ENCODE measurements at regions not wholly inside any gene's neighbourhood (a gene's known extent, or its start where the extent isn't known, plus 50 kb on each side); places are given as distances from the start of the nearest gene placed in this dataset.

- H3K27me3 Mint-ChIP-seq (ENCODE audit: unreplicated experiment), result no peaks in the 10 kb centered on the region
- DNase-seq, result no peak
- TF ChIP-seq CTCF (IDR thresholded peaks at IDR 0.05; ENCODE audit: partially characterized antibody, unreplicated experiment), result no peak
- no peaks in the 10 kb centered on the region for H3K9me3 Mint-ChIP-seq (ENCODE audit: unreplicated experiment)
- no peaks in the 10 kb centered on the region for H3K36me3 Mint-ChIP-seq (ENCODE audit: unreplicated experiment)
- no peak overlapping the region for H3K27ac Mint-ChIP-seq (ENCODE audit: unreplicated experiment)
- H3K4me3 Mint-ChIP-seq (ENCODE audit: unreplicated experiment), result no peak overlapping the region
- H3K4me1 Mint-ChIP-seq (ENCODE audit: low read depth, unreplicated experiment), result no peaks in the 10 kb centered on the region
Observed at GRCh38 chr2:136639651-136640050, 125.7 kb upstream of the THSD7B start.

- H3K36me3 Mint-ChIP-seq (ENCODE audit: unreplicated experiment), result no peaks in the 10 kb centered on the region
- no peak for DNase-seq
- H3K9me3 Mint-ChIP-seq (ENCODE audit: unreplicated experiment), result no peaks in the 10 kb centered on the region
- no peaks in the 10 kb centered on the region for H3K4me1 Mint-ChIP-seq (ENCODE audit: low read depth, unreplicated experiment)
- TF ChIP-seq CTCF (IDR thresholded peaks at IDR 0.05; ENCODE audit: partially characterized antibody, unreplicated experiment), result no peak
- H3K27ac Mint-ChIP-seq (ENCODE audit: unreplicated experiment), result no peak overlapping the region
- H3K4me3 Mint-ChIP-seq (ENCODE audit: unreplicated experiment), result no peak overlapping the region
- H3K27me3 Mint-ChIP-seq (ENCODE audit: unreplicated experiment), result no peaks in the 10 kb centered on the region
Observed at GRCh38 chr2:136638193-136638592, 127.2 kb upstream of the THSD7B start.

- Mint-ChIP-seq H3K9me3 (ENCODE audit: unreplicated experiment) (no peaks in the 10 kb centered on the region), H3K36me3 (ENCODE audit: unreplicated experiment) (no peaks in the 10 kb centered on the region), H3K27me3 (ENCODE audit: unreplicated experiment) (no peaks in the 10 kb centered on the region), H3K27ac (ENCODE audit: unreplicated experiment) (no peak overlapping the region), H3K4me3 (ENCODE audit: unreplicated experiment) (no peak overlapping the region), H3K4me1 (ENCODE audit: low read depth, unreplicated experiment) (no peaks in the 10 kb centered on the region)
- no peak for TF ChIP-seq CTCF (IDR thresholded peaks at IDR 0.05; ENCODE audit: partially characterized antibody, unreplicated experiment)
- no peak for DNase-seq
Observed at GRCh38 chr2:136637402-136637801, 127.9 kb upstream of the THSD7B start.

- Mint-ChIP-seq H3K27ac (ENCODE audit: unreplicated experiment) (no peak overlapping the region), H3K4me3 (ENCODE audit: unreplicated experiment) (no peak overlapping the region), H3K9me3 (ENCODE audit: unreplicated experiment) (peaks cover 1% of the 10 kb centered on the region), H3K27me3 (ENCODE audit: unreplicated experiment) (peaks cover 2% of the 10 kb centered on the region), H3K36me3 (ENCODE audit: unreplicated experiment) (no peaks in the 10 kb centered on the region), H3K4me1 (ENCODE audit: low read depth, unreplicated experiment) (no peaks in the 10 kb centered on the region)
- no peak for TF ChIP-seq CTCF (IDR thresholded peaks at IDR 0.05; ENCODE audit: partially characterized antibody, unreplicated experiment)
- no peak for DNase-seq
Observed at GRCh38 chr2:136628490-136628889, 136.9 kb upstream of the THSD7B start.

- no peaks in the 10 kb centered on the region for H3K36me3 Mint-ChIP-seq (ENCODE audit: unreplicated experiment)
- H3K27ac Mint-ChIP-seq (ENCODE audit: unreplicated experiment), result no peak overlapping the region
- no peak for TF ChIP-seq CTCF (IDR thresholded peaks at IDR 0.05; ENCODE audit: partially characterized antibody, unreplicated experiment)
- H3K27me3 Mint-ChIP-seq (ENCODE audit: unreplicated experiment), result peaks cover 2% of the 10 kb centered on the region
- H3K4me3 Mint-ChIP-seq (ENCODE audit: unreplicated experiment), result no peak overlapping the region
- H3K4me1 Mint-ChIP-seq (ENCODE audit: low read depth, unreplicated experiment), result peaks cover 5% of the 10 kb centered on the region
- DNase-seq, result no peak
- peaks cover 2% of the 10 kb centered on the region for H3K9me3 Mint-ChIP-seq (ENCODE audit: unreplicated experiment)
Observed at GRCh38 chr2:136613096-136613495, 152.2 kb upstream of the THSD7B start.
